GM23338 (cell line): ENCODE measurements at regions not wholly inside any gene's neighbourhood (a gene's known extent, or its start where the extent isn't known, plus 50 kb on each side); places are given as distances from the start of the nearest gene placed in this dataset.

ENCODE experiments used
- ATAC-seq: fragments of 200-7000 bp; cut with Tn5 transposase; 3 replicates; pipeline ENCODE4 v1.9.1; 2020
- DNase-seq: peaks from one replicate; pipeline ENCODE4 v3.0.0-alpha.2; 2015; ENCODE audit warnings: low spot score
- H2AFZ ChIP-seq: fragments of 200-600 bp; sonication (generic); 2 replicates; pipeline ENCODE4 v1.8.0; 2016; ENCODE audit warnings: antibody characterized with exemption, mild to moderate bottlenecking, moderate library complexity
- H3F3A ChIP-seq: fragments of 200-600 bp; sonication (generic); replicated peaks from 2 replicates; pipeline ENCODE4 v1.8.0; 2017; ENCODE audit warnings: antibody characterized with exemption, mixed run types, low read depth
- H3K27ac ChIP-seq: fragments of 200-600 bp; sonication (generic); 2 replicates; pipeline ENCODE4 v1.6.1; 2016; ENCODE audit warnings: low read depth
- H3K27me3 ChIP-seq: fragments of 200-600 bp; sonication (generic); 2 replicates; pipeline ENCODE4 v1.8.0; 2016; ENCODE audit warnings: mild to moderate bottlenecking, mixed run types, moderate library complexity; ENCODE audit not compliant: insufficient read depth
- H3K36me3 ChIP-seq: fragments of 200-600 bp; sonication (generic); 2 replicates; pipeline ENCODE4 v1.8.0; 2016; ENCODE audit warnings: mild to moderate bottlenecking; ENCODE audit not compliant: insufficient read depth
- H3K4me1 ChIP-seq: fragments of 200-600 bp; sonication (generic); 2 replicates; pipeline ENCODE4 v1.8.0; 2016; ENCODE audit warnings: mild to moderate bottlenecking, moderate library complexity; ENCODE audit not compliant: insufficient read depth
- H3K4me2 ChIP-seq: fragments of 200-600 bp; sonication (generic); 2 replicates; pipeline ENCODE4 v1.7.1; 2017; ENCODE audit warnings: mixed run types
- H3K4me3 ChIP-seq: fragments of 200-600 bp; sonication (generic); 2 replicates; pipeline ENCODE4 v1.6.1; 2016; ENCODE audit warnings: mixed run types
- H3K79me2 ChIP-seq: fragments of 200-600 bp; sonication (generic); replicated peaks from 2 replicates; pipeline ENCODE4 v1.8.0; 2017; ENCODE audit warnings: mild to moderate bottlenecking; ENCODE audit not compliant: insufficient read depth
- H3K9me2 ChIP-seq: fragments of 200-600 bp; sonication (generic); 2 replicates; pipeline ENCODE4 v1.8.0; 2017; ENCODE audit not compliant: insufficient read depth
- H4K20me1 ChIP-seq: fragments of 200-600 bp; sonication (generic); replicated peaks from 2 replicates; pipeline ENCODE4 v1.8.0; 2017; ENCODE audit warnings: mild to moderate bottlenecking; ENCODE audit not compliant: insufficient read depth
- H3K27ac Mint-ChIP-seq: 2 replicates; pipeline ENCODE4 v1.8.0; 2020; ENCODE audit warnings: inconsistent platforms, mild to moderate bottlenecking, moderate library complexity, mixed read lengths
- H3K27me3 Mint-ChIP-seq: 3 replicates; pipeline ENCODE4 v1.8.0; 2022; ENCODE audit warnings: low read depth, mild to moderate bottlenecking, moderate library complexity, mixed read lengths, inconsistent platforms; ENCODE audit not compliant: insufficient read depth, poor library complexity
- H3K36me3 Mint-ChIP-seq: 3 replicates; pipeline ENCODE4 v1.8.0; 2021; ENCODE audit warnings: low read depth, mild to moderate bottlenecking, inconsistent platforms, moderate library complexity, mixed read lengths
- H3K4me1 Mint-ChIP-seq: 3 replicates; pipeline ENCODE4 v1.8.0; 2020; ENCODE audit warnings: mild to moderate bottlenecking, inconsistent platforms, mixed read lengths
- H3K4me3 Mint-ChIP-seq: 3 replicates; pipeline ENCODE4 v1.8.0; 2021; ENCODE audit warnings: moderate library complexity, mild to moderate bottlenecking, inconsistent platforms, mixed read lengths
- H3K9me3 Mint-ChIP-seq: 3 replicates; pipeline ENCODE4 v1.8.0; 2020; ENCODE audit warnings: moderate library complexity, mild to moderate bottlenecking, inconsistent platforms, mixed read lengths
- CREB1 ChIP-seq: fragments of 250-450 bp; sonication (Bioruptor Pico); IDR thresholded peaks from 2 replicates; pipeline ENCODE4 v1.5.0; 2020; ENCODE audit warnings: low read depth, mild to moderate bottlenecking, moderate library complexity
- EZH2phosphoT487 ChIP-seq: fragments of 200-600 bp; sonication (generic); IDR thresholded peaks from one replicate; pipeline ENCODE4 v1.8.1; 2018; ENCODE audit warnings: antibody characterized with exemption; ENCODE audit not compliant: unreplicated experiment
- JUNB ChIP-seq: IDR thresholded peaks from one replicate; pipeline ENCODE4 v1.6.1; 2016; ENCODE audit warnings: antibody characterized with exemption; ENCODE audit not compliant: unreplicated experiment
- NANOG ChIP-seq: IDR thresholded peaks from 2 replicates; pipeline ENCODE4 v1.6.1; 2016; ENCODE audit warnings: antibody characterized with exemption, borderline replicate concordance
- POLR2AphosphoS5 ChIP-seq: IDR thresholded peaks from 2 replicates; pipeline ENCODE4 v1.6.1; 2016; ENCODE audit warnings: antibody characterized with exemption, low read depth
- ZNF114 ChIP-seq: fragments of 250-450 bp; sonication (Bioruptor Pico); IDR thresholded peaks from 2 replicates; pipeline ENCODE4 v1.5.0; 2020; ENCODE audit warnings: mild to moderate bottlenecking, moderate library complexity
- ZNF331 ChIP-seq: fragments of 250-450 bp; sonication (Bioruptor Pico); IDR thresholded peaks from 2 replicates; pipeline ENCODE4 v1.5.0; 2020; ENCODE audit warnings: low read depth, mild to moderate bottlenecking, moderate library complexity
- TF ChIP-seq, protein P1 (sequence below): IDR thresholded peaks from 2 replicates; pipeline ENCODE4 v1.6.1; 2016; ENCODE audit warnings: antibody characterized with exemption
- TF ChIP-seq, protein P2 (sequence below): IDR thresholded peaks from one replicate; pipeline ENCODE4 v1.6.1; 2018; ENCODE audit warnings: antibody characterized with exemption; ENCODE audit not compliant: unreplicated experiment
- TF ChIP-seq, protein P3 (sequence below), 2 experiments: fragments of 200-600 bp in 1 of 2; sonication (generic) in 1 of 2; conservative IDR thresholded peaks; 2 replicates each; pipeline versions ENCODE4 v1.5.1 to v1.6.1; 2016 to 2017; ENCODE audit warnings: antibody characterized with exemption in 2 of 2, low read depth in 2 of 2, mild to moderate bottlenecking in 2 of 2, moderate library complexity in 1 of 2

DNA sequence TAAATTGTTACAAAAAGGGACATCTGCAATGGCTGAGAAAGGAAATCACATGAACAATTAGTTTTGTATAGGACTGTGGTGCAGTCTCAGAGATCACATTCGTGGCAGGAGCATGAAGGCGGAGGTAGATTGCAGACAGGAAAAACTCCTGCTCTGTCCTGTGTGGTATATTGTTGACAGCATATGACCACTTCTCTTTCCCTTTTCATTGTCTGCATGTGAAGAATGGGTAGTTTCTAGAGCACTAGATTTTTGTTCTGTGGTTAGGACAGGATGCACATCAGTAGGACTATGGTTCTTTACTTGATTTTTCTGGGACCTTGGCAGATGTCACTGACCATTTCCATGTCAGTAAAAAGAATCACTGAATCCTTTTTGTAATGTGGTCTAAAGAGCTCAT, 625.9 kb upstream of the PKN2 start:
- Histone ChIP-seq H3K4me2 (no peak overlapping the region), H3K9me2 (peaks cover 4% of the 10 kb centered on the region; the same call in 1 of the 2 replicates), H3K27me3 (no peaks in the 10 kb centered on the region), H3K4me3 (no peak overlapping the region), H3K4me1 (no peaks in the 10 kb centered on the region), H3K36me3 (no peaks in the 10 kb centered on the region), H4K20me1 (no peaks in the 10 kb centered on the region), H3K27ac (no peak overlapping the region), H2AFZ (no peak overlapping the region), H3K79me2 (no peaks in the 10 kb centered on the region), H3F3A (no peaks in the 10 kb centered on the region)
- Mint-ChIP-seq H3K4me1 (no peaks in the 10 kb centered on the region; the same call in 2 of the 3 replicates), H3K27me3 (peaks cover 2% of the 10 kb centered on the region), H3K9me3 (no peaks in the 10 kb centered on the region), H3K36me3 (no peaks in the 10 kb centered on the region), H3K27ac (no peak overlapping the region), H3K4me3 (no peak overlapping the region)
- TF ChIP-seq, protein P1, sequence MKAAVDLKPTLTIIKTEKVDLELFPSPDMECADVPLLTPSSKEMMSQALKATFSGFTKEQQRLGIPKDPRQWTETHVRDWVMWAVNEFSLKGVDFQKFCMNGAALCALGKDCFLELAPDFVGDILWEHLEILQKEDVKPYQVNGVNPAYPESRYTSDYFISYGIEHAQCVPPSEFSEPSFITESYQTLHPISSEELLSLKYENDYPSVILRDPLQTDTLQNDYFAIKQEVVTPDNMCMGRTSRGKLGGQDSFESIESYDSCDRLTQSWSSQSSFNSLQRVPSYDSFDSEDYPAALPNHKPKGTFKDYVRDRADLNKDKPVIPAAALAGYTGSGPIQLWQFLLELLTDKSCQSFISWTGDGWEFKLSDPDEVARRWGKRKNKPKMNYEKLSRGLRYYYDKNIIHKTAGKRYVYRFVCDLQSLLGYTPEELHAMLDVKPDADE = no peak
- TF ChIP-seq ZNF331 (CRISPR knock-in tag) (no peak), ZNF114 (CRISPR knock-in tag) (no peak), POLR2AphosphoS5 (no peak)
- TF ChIP-seq, protein P2, sequence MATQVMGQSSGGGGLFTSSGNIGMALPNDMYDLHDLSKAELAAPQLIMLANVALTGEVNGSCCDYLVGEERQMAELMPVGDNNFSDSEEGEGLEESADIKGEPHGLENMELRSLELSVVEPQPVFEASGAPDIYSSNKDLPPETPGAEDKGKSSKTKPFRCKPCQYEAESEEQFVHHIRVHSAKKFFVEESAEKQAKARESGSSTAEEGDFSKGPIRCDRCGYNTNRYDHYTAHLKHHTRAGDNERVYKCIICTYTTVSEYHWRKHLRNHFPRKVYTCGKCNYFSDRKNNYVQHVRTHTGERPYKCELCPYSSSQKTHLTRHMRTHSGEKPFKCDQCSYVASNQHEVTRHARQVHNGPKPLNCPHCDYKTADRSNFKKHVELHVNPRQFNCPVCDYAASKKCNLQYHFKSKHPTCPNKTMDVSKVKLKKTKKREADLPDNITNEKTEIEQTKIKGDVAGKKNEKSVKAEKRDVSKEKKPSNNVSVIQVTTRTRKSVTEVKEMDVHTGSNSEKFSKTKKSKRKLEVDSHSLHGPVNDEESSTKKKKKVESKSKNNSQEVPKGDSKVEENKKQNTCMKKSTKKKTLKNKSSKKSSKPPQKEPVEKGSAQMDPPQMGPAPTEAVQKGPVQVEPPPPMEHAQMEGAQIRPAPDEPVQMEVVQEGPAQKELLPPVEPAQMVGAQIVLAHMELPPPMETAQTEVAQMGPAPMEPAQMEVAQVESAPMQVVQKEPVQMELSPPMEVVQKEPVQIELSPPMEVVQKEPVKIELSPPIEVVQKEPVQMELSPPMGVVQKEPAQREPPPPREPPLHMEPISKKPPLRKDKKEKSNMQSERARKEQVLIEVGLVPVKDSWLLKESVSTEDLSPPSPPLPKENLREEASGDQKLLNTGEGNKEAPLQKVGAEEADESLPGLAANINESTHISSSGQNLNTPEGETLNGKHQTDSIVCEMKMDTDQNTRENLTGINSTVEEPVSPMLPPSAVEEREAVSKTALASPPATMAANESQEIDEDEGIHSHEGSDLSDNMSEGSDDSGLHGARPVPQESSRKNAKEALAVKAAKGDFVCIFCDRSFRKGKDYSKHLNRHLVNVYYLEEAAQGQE = no peak
- TF ChIP-seq, protein P3, sequence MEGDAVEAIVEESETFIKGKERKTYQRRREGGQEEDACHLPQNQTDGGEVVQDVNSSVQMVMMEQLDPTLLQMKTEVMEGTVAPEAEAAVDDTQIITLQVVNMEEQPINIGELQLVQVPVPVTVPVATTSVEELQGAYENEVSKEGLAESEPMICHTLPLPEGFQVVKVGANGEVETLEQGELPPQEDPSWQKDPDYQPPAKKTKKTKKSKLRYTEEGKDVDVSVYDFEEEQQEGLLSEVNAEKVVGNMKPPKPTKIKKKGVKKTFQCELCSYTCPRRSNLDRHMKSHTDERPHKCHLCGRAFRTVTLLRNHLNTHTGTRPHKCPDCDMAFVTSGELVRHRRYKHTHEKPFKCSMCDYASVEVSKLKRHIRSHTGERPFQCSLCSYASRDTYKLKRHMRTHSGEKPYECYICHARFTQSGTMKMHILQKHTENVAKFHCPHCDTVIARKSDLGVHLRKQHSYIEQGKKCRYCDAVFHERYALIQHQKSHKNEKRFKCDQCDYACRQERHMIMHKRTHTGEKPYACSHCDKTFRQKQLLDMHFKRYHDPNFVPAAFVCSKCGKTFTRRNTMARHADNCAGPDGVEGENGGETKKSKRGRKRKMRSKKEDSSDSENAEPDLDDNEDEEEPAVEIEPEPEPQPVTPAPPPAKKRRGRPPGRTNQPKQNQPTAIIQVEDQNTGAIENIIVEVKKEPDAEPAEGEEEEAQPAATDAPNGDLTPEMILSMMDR (conservative IDR thresholded peaks at IDR 0.05; ENCODE audit: low read depth in 2 of 2) = no peak
- no peak for DNase-seq
- no peak for ATAC-seq

DNA sequence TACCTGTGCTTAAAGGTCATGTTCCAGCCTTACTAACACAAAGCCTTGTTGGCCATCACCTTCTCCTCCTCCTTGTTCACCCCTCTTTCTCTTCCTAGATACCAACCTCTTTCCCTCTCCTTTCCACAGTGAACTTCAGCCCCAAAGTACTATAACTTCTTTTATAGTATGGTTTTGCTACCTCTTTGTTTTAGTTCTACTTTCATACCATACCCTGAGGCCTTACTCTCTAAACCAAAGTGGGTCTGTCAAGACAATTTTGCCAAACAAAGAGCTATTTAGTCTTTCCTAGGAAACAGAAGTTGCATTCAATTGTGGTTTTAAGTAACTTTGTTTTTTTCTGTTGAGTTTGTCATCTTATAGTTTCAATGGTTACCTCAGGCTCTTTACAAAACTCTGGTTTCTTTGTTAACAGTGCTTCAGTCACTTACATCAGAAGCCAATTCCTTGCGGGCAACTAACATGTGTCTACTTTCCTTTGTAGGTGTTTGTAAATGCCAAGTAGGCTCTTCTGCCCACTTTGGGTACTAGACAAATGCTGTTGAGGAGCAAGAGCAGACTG, 623.9 kb upstream of the PKN2 start:
- no peak for ATAC-seq
- H3K4me3 Mint-ChIP-seq = no peak overlapping the region
- H3K36me3 ChIP-seq = no peaks in the 10 kb centered on the region
- no peak overlapping the region for H3K4me2 ChIP-seq
- no peak overlapping the region for H3K27ac Mint-ChIP-seq
- H3K4me1 ChIP-seq = no peaks in the 10 kb centered on the region
- peaks cover 4% of the 10 kb centered on the region; the same call in 2 of the 3 replicates for H3K4me1 Mint-ChIP-seq
- no peak overlapping the region for H3K4me3 ChIP-seq
- no peak for TF ChIP-seq EZH2phosphoT487
- TF ChIP-seq NANOG = no peak
- no peak for TF ChIP-seq JUNB
- TF ChIP-seq CREB1 = no peak
- H3K27me3 ChIP-seq = no peaks in the 10 kb centered on the region
- H3K9me3 Mint-ChIP-seq = no peaks in the 10 kb centered on the region
- H2AFZ ChIP-seq = peak overlapping the region; percentile 60; the same call in 1 of the 2 replicates
- no peaks in the 10 kb centered on the region for H3F3A ChIP-seq
- no peaks in the 10 kb centered on the region; the same call in 1 of the 2 replicates for H3K9me2 ChIP-seq
- no peaks in the 10 kb centered on the region for H3K79me2 ChIP-seq
- H3K36me3 Mint-ChIP-seq = no peaks in the 10 kb centered on the region
- no peaks in the 10 kb centered on the region for H3K27me3 Mint-ChIP-seq
- DNase-seq = no peak
- no peak overlapping the region for H3K27ac ChIP-seq
- no peaks in the 10 kb centered on the region for H4K20me1 ChIP-seq
